DMS53 treated with DMSO at 0.1 percent for 48 hours (cell line): ENCODE measurements at regions not wholly inside any gene's neighbourhood (a gene's known extent, or its start where the extent isn't known, plus 50 kb on each side); places are given as distances from the start of the nearest gene placed in this dataset.

Experiments
- DNase-seq: peaks from one replicate; lab custom pipeline; 2025; ENCODE audit not compliant: unreplicated experiment; lab: John Stamatoyannopoulos, UW

GRCh38 chr13:107516517-107516916, 698.8 kb downstream of the LIG4 start:
- DNase-seq = no peak

DNA sequence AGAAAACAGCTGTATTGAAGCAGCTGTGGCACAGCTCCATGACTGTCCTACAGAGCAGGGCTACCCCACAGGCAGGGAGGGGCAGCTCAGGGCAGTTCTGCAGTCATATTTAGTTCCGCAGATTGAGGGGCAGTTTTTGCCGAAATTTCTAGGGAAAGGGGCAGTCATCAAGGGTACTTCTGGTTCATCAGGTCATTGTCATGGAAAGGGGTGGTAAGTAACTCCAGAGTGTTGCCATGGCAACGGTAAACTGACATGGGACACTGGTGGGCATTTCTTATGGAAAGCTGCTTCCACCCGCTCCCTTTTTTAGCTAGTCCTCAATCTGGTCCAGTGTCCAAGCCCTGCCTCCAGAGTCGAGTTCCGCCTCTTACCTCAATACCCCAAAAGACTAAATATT, 702.8 kb downstream of the LIG4 start:
- DNase-seq = no peak

GRCh38 chr13:107497661-107498060, 717.7 kb downstream of the LIG4 start:
- DNase-seq = no peak

GRCh38 chr13:107493266-107493665, 722.1 kb downstream of the LIG4 start:
- no peak for DNase-seq

DNA sequence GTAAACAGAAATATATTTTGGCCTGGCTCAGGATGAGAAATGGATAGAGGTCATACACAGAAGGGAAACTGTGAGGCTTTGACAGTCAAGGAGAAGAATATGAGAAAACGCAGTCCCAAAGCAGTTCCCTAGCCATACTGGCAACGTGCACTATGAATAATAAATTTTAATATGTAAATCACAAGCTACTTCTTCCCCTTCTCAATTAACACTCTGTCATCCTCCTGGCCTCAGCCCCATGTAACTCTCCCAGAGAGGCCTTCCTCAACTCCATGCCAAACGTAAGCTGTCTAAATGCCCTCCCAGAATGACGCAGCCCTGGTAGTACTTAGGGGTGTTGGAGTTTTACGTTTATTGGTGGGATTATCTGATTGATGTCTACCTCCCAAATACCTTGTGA, 732.6 kb downstream of the LIG4 start:
- no peak for DNase-seq

DNA sequence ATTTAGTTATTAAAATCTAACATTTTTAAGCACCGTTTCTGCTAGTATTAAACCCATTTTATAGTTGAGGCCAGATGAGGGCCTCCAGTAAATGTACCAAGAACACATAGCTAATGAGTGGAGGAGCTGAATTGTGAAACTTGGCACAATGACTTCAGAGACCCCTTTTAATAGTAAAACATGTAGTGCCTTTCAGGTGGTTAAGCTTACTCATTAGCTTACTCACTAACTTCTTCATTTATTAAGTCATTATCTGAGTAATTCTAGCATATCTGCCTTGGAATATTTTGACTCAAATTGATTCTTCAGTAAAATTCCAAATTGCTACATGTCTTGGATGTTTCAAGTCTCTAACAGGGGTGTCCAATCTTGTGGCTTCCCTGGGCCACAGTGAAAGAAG, 735.2 kb downstream of the LIG4 start:
- no peak for DNase-seq

DNA sequence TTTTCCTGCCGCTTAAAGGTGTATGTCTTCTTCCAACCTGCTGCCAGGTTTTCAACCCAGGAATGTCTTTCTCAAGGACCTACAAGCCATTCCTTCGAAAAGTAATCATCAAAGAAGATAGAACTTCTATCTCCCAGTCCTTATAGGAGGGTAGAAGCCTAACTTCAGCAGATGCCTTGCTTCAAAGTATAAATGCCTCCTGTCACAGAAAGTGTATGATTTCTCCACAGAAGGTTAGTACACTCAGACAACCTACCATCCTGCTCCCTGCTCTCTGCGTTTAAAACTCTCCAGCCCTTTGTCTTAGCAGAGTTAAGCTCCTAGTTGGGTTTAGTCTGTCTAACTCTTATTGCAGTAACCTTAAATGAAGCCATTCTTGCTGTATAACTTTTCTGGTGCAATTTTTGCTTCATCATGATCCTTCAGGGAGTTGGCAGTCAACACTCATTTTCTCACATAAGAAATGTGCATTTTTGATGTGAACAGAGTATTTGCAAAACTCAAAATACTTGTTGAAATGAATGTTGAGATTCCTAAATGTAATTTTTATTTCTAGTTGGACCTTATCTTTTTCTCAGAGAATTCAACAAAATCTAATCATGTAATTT, 737.5 kb downstream of the LIG4 start:
- DNase-seq = no peak

- no peak for DNase-seq
These were observed 739.4 kb downstream of the LIG4 start for GRCh38 chr13:107475753-107476453.

GRCh38 chr13:107473253-107473652, 742.1 kb downstream of the LIG4 start:
- no peak for DNase-seq

DNA sequence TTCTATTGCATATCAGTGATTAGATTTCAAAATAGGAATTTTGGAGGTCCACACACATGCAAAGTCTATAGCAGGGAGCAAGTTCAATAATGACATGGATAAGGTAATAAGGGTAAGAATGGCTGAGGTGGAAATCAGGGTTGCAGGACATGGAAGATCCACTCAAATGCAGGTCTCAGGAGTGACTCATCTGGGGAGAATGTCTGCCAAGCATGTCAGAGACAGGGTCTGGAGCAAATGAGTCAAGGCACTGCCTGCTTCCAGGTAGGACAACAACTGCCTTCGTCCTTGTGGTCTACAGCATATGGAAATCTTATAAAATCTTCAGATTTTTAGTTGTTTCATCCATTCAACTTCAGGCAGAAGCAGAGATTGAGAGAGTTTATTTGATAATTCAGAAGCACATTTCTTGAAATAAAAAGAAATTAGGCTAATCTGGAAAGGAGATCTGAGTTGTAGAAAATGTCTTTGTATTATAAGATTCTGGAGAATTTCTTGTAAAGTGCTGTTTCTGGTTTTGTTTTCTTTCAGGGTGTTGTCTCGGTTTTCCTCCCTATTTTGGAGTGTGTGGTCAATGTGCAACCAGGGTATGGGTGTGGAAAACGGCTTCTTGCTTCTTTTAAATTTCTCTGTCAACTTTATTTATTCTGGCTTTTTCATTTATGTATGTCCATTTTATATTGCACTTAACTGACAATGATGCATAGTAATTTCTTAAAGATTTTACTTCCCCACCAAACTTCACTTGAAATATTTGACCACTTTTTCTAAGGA, 748.8 kb downstream of the LIG4 start:
- no peak for DNase-seq

GRCh38 chr13:107462501-107462900, 752.8 kb downstream of the LIG4 start:
- no peak for DNase-seq

DNA sequence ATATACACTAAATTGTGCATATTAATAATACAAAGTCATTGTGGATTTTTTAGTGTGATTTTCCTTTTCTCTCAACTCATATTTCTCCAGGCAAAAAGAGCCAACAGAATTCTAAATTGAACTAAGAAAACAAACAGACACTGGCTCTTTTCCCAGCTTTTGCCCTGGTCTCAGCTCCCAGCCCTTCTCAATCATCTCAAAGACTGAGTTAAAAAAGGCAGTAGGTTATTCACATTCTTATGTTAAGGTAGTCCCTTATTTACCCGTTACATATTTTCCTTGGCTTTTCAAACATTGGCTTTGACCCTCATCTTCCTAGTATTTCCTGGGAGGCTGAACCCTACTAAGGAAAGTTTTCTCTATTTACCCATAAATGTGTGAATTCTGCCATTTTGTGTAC, 753.6 kb downstream of the LIG4 start:
- DNase-seq = no peak

DNA sequence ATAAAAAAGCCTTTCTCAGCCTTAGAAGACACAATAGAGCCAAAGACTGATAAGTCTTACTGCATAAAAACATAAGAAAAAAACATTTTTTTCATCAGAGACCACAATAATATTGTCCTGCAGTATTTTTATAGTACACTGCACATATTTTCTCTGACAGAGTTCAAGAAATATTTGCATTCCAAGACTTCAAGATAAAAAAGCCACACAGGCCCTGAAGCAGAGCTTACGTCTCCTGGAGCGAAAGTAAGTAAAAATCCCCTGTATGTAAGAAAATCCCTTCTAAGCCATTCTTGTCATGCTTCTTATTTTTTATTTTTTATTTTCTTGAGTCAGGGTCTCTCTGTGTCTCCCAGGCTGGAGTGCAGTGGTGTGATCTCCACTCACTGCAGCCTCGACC, 755.9 kb downstream of the LIG4 start:
- DNase-seq = no peak

DNA sequence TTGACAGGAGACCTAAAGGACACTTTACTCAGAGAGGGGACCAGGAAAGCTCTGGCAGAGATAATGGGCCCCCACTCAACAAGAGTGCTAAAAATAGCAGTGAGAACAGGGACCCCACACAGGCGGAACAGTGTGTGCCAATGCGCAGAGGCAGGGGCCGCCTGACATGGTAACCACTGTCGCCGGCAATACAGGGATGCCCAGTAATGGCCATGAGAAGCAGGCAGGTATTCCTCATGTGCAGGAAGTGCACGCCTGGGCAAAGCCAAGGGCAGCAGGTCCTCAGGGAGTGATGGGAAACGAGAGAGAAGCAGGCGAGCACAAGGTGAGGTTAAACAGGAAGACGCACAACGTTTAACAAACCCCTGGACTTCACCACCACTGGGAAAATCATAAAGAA, 757.1 kb downstream of the LIG4 start:
- no peak for DNase-seq

GRCh38 chr13:107457686-107458085, 757.6 kb downstream of the LIG4 start:
- DNase-seq = peak; percentile 22

DNA sequence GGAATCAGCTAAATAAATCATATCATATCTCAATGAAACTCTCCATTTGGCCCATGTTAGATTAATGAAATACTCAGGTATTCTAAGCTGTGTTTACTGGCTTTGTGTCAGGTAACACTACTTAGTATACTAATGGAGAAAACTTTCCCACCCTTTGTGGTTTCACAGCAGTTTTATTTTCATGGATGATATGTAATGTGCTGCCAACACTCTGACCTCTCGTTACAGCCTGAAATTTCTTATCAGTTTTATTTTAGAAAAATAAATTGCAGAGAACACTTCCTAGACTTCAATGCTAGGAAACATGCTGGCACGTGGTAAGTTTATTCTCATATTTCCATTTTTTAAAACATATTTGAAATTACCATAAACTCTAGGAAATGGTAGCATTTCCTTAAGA, 758.9 kb downstream of the LIG4 start:
- DNase-seq = no peak

GRCh38 chr13:107452833-107453232, 762.5 kb downstream of the LIG4 start:
- DNase-seq = no peak

GRCh38 chr13:107450931-107451330, 764.4 kb downstream of the LIG4 start:
- no peak for DNase-seq

DNA sequence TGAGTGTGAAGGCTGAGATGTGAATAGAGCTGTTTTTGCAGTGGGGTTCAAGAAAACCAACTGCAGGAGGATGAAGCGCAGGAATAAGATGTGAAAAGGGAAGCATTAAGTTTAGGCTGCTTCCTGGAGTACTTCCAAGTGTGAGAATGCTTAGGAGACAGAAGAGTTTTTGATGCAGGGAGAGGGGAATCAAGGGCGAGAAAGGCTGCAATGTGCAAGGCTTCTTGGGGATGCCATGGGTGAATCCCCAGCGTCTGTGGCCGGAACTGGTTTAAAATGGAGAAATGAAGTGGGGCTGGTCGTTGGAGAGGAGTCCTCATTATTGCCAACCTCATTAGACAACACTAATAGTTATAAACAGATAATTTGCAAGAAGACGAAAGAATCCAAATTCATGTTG, 764.9 kb downstream of the LIG4 start:
- no peak for DNase-seq

- no peak for DNase-seq
These were observed 767.7 kb downstream of the LIG4 start for GRCh38 chr13:107447591-107447990.

DNA sequence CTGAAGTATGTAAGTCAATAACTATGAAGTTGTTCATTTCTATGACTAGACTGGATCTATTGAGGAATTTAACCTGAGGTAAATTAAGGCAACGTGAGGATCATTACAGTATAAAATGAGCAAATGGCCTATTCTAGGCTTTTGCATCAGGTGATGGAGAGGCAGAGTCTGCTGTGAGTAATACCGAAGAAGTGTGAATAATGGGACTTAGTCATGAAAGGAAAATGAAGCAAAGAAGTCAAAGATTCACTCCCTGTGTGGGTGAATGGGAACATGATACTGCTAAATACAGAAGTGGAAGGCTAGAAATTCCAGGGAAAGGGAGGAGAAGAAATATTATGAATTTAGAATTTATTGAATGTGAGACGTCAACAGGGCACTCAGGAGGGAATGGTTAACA, 774.1 kb downstream of the LIG4 start:
- DNase-seq = no peak

GRCh38 chr13:107438251-107438650, 777.1 kb downstream of the LIG4 start:
- DNase-seq = no peak
